CD4-positive, alpha-beta T cell treated with Interleukin-2 at 100 ng/mL for 4 hours (primary cell): ENCODE measurements at regions not wholly inside any gene's neighbourhood (a gene's known extent, or its start where the extent isn't known, plus 50 kb on each side); places are given as distances from the start of the nearest gene placed in this dataset.

Experiments
- DNase-seq: peaks from one replicate; pipeline ENCODE4 v3.0.0-alpha.2; 2020; ENCODE audit warnings: low spot score

- DNase-seq, result no peak
Observed at GRCh38 chr13:79081942-79082341, 324.1 kb downstream of the RBM26 start.

DNA sequence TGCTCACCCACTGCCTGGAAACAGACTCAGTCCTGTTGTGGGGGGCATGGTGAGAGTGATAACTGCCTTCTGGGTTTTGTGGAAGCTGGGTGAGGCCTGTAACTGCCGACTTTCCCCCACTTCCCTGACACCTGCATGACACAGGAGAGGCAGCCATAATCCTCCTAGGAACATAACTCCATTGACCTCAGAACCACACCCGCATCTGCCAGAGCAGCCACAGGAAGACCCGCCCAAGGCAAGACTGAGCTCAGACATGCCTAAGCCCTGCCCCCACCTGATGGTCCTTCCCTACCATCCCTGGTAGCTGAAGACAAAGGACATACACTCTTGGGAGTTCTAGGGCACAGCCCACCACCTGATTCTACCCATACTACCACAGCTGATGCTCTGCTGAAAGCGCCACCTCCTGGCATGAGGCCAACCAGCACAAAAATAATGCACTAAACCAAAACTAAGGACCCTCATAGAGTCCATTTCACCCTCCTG lies 326.7 kb downstream of the RBM26 start:
- no peak for DNase-seq

DNA sequence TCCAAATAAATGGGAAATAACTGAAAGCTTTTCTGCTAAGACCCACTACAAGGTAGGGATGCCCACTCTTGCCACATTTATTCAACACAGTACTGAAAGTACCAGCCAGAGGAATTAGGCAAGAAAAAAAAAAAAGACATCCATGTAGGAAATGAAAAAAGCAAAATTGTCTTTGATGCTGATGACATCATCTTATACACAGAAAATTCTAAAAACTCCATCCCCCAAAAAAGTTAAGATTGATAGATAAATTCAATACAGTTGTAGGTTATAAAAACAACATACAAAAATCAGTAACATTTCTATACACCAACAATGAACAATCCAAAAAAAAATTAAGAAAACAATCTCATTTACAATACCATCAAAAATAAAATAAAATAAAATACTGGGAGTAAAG lies 330.4 kb downstream of the RBM26 start:
- no peak for DNase-seq

DNA sequence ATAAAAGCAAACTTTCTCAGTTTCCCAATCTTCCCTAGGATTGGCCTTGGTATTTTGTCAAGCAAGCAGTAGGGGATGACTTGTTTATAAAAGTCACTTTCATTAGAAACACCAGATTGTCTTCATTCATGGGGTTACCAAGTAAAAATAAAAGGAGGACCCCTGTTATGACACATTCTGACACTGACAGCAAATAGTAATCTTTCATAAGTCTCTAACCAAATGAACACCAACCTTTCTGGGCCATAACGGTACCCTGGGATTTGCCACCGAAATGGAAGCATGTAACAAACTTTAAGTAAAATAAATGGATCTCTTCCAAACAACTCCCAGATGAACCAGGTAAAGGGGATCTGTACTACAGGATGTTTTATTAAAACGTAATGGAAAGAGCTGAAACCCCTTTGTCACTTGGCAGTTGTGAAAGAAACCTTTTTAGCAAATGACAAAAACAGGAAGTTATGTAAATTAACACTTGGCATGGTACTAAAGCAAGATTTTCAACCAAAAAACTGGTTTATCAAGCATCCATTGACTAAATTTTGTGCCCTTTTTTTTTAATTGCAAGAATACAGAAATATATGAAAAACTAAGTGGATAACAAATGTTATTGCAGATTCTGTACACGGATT lies 335.6 kb downstream of the RBM26 start:
- DNase-seq, result no peak

DNA sequence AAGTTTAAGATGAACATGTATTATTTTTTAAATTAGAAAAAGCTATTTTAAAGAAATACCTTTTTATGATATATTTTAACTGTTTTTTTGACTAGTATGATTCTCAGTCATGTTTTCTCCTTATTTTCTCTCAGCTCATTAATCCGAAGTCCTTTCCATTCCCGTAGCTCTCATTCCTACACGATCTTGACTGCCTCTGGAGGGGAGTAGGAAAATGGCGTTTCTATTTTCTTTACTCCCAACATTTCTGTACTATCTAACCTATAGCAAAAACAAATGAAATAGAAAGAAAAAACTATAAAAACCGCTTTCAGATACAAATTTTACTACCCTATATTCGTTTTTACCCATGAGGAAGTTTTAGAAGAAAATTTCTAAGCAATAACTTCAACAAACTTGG lies 343.8 kb downstream of the RBM26 start:
- no peak for DNase-seq

- no peak for DNase-seq
Observed at GRCh38 chr13:79060216-79060615, 345.8 kb downstream of the RBM26 start.

DNA sequence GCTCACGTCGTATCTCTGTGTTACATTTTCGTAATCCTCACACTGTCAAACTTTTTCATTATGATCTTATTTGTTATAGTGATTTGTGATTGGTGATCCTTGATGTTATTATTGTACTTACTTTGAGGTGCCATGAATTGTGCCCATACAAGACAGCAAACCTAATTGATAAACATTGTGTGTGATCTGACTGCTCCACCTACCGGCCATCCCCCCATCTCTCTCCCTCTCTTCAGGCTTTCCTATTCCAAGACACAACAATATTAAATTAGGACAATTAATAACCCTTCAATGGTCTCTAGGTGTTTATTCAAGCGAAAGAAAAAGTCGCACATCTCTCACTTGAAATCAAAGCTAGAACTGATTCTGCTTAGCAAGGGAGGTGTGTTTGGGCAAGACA lies 349.3 kb downstream of the RBM26 start:
- no peak for DNase-seq

- DNase-seq, result no peak
Observed at GRCh38 chr13:79051472-79051871, 354.6 kb downstream of the RBM26 start.

GRCh38 chr13:79044415-79044814 lies 361.6 kb downstream of the RBM26 start:
- DNase-seq, result no peak

DNA sequence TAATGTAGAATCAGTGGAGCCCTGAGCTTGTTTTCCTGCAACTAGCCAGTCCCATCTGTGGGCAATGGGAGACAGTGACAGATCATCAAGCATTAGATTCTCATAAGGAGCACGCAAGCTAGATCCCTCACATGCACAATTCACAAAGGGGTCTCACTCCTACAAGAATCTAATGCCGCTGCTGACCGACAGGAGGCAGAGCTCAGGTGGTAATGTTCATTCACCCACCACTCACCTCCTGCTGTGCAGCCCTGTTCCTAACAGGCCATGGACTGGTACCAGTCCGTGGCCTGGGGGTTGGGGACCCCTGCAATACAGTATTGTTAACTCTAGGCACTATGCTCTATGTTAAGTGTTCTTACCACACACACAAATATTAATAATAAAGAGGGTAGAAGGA lies 362.8 kb downstream of the RBM26 start:
- no peak for DNase-seq

DNA sequence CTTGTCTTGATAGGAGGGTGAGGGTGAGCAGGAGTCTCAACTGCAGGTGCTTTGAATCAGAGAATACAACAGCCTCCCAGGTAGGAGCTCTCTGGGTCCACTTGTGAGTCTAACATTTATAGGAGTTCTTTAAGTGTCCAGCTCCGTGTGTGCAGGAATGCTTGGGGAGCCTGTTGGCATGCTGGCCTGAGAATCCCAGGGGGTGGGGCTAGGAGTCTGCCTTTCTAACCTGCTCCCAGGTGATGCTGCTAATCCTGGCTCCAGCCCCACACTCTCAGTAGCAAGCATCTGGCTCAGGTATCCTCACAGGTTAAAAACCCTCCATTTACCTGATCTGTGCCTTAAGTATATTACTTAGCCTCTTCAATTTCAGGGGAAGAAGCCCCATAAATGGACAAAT lies 368.9 kb downstream of the RBM26 start:
- DNase-seq, result no peak

DNA sequence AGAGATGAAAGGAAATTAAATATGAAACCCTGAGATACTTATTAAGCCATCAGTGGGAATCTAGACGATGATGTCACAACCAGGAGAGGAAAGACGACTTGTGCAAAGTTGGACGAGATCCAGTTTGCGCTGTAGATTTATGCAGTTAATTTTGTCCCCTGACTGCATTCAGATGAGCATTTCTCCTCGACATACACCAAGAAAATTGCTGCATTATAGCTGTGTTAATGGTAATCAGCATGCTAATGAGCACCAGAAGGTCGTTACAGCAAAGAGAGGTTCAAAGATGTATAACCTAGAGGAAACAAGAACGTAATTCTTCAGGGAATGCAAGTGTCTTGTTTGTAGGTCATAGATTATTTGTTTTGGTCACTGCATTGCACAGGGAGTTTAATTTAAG lies 371.7 kb downstream of the RBM26 start:
- DNase-seq, result no peak

GRCh38 chr13:79030513-79030912 lies 371.6 kb upstream of the OBI1 start:
- no peak for DNase-seq

DNA sequence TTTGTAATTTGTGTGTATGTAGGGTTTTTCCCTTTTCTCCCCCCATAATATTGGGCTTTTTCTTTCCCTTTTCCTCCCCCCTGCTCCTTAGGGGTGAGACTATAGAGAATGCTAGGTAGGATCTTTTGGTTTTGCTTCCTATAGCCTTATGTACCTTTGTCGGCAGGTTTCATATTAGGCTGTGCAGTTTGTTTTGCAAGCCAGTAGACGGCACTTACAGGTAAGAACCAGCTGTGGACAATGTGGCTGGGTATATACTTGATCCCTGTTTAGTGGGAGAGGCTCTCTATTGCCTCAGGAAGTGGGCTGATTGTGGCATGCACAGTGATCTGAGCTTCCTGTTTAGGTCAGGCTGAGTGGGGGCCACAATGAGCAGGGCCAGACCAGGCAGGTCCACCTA lies 359.2 kb upstream of the OBI1 start:
- no peak for DNase-seq

DNA sequence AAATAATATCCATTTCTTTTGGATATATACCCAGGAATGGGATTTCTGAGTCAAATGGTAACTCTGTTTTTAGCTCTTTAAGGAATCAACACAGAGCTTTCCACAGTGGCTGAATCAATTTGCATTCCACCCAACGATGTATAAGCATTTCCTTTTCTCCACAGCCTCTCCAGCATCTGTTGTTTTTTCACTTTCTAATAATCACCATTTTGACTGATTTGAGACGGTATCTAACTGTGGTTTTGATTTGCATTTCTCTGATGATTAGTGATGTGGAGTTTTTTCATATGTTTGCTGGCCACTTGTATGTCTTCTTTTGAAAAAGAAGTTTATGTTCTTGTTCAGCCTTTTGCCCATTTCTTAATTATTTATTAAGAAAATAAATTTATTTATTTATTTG lies 352.2 kb upstream of the OBI1 start:
- DNase-seq, result no peak

- DNase-seq, result no peak
Observed at GRCh38 chr13:79003989-79004898, 345.3 kb upstream of the OBI1 start.

- DNase-seq, result no peak
Observed at GRCh38 chr13:78999494-78999893, 340.5 kb upstream of the OBI1 start.

DNA sequence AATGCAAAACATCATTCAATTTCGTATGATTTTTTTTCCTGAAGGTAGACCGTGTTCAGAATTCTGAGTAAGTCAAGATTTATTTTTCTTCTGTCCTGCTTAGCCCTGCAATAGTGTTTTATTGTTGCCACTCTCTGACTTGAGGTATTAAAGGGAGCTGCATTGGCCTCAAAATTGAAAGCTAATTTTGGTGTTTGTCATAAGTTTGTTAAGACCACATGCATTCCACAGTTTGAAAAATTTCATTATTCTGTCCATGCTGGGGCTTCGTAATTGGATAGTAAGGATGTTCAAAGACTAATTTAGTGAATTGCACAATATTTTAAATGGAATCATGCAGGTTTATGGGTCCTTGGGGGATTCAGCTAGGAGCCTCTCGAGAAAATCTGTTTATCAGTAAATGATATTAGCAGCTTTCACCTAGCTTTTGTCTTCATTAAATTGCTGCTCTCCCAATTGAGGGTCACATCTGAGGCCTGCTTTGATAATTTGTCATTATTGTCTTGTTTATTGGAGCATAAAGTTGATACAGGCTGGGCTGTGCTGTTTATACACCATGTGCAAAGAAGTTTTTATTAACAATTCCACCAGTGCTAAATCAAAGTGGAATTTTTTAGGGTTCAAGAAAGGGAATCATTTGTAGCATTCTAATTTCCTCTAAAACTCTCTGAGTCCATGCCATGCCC lies 339.8 kb upstream of the OBI1 start:
- no peak for DNase-seq

- no peak for DNase-seq
Observed at GRCh38 chr13:78997902-78998629, 339.1 kb upstream of the OBI1 start.

DNA sequence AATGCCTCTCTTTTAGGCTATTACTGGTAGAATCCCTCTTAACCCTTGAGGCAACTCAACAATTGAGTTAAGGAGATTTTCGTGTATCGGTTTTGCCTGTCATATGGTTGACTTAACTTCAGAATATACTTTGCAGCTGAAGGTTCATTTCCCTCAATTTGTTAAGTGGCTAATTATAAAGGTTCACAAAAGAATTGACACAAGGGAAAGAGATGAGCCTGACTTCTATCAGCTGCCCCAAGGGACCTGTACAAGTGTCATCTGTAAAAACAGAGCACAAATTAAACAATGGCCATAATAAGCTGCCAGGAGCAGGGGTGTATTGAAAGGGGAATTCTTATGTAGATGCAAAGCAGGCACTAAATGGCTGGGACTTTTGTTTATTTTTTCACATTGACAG lies 334.8 kb upstream of the OBI1 start:
- no peak for DNase-seq

GRCh38 chr13:78981913-78982312 lies 323.0 kb upstream of the OBI1 start:
- DNase-seq, result no peak

DNA sequence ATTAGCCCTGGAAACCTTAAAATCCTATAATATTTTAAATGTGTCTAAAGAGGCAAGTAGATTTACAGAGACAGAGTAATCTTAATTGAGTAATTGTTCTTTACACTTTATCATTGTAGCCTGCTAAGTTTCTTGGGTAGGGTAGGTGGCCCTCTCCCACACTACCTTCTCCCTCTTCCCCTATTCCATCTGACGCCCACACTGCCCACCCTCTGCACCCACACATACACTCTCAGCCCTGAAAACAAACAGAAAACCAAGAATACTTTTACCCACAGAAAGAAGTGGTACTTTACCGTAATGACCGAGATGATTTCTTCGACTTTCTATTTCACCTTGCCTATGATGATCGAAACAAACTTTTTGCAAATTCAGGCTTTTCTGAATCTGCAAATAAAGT lies 320.4 kb upstream of the OBI1 start:
- DNase-seq, result no peak
